ENCODE measurements at regions not wholly inside any gene's neighbourhood (a gene's known extent, or its start where the extent isn't known, plus 50 kb on each side); places are given as distances from the start of the nearest gene placed in this dataset.

GRCh38 chr1:87250336-87250735 is 78.3 kb upstream of the LMO4 start:
- TF ChIP-seq CTCF (conservative IDR thresholded peaks at IDR 0.05 in 1 of 2, IDR thresholded peaks at IDR 0.05 in 1 of 2; ENCODE audit: low read depth in 1 of 2, low read length in 2 of 2) (no peak), EZH2 (IDR thresholded peaks at IDR 0.05; ENCODE audit: low read length, missing control alignments) (no peak)
